ENCODE measurements at regions not wholly inside any gene's neighbourhood (a gene's known extent, or its start where the extent isn't known, plus 50 kb on each side); places are given as distances from the start of the nearest gene placed in this dataset.
"Not testable (repeated sequence)": the region's sequence is repeated elsewhere in the genome, so short reads cannot be mapped to it uniquely, and the experiment has no call there.

DNA sequence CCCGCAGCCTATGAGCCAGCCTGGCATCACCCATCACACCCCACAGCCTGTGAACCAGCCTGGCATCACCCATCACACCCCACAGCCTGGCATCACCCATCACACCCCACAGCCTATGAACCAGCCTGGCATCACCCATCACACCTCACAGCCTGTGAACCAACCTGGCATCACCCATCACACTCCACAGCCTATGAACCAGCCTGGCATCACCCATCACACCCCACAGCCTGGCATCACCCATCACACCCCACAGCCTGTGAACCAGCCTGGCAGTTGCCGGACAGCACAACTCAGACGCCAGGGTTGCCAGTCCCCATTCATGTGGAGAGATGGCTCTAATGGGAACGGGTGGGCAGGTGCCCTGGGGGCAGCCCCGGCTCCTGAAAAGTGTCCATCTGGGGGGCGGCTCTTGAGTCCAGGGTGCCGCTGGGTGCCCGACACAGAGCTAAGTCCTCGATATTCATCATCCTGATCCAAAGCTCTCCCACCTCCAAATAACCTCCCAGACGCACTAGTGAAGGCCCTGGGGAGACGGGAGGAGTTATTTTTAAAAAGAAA lies 116.9 kb upstream of the AFDN start:
- not testable (repeated sequence) for TF ChIP-seq YY1 (IDR thresholded peaks at IDR 0.05; ENCODE audit: insufficient read depth, insufficient read length); SUZ12 (IDR thresholded peaks at IDR 0.05; ENCODE audit: extremely low read depth, insufficient read depth, insufficient read length)

Data from NT2/D1 (cell line).